ENCODE measurements at regions not wholly inside any gene's neighbourhood (a gene's known extent, or its start where the extent isn't known, plus 50 kb on each side); places are given as distances from the start of the nearest gene placed in this dataset.

DNA sequence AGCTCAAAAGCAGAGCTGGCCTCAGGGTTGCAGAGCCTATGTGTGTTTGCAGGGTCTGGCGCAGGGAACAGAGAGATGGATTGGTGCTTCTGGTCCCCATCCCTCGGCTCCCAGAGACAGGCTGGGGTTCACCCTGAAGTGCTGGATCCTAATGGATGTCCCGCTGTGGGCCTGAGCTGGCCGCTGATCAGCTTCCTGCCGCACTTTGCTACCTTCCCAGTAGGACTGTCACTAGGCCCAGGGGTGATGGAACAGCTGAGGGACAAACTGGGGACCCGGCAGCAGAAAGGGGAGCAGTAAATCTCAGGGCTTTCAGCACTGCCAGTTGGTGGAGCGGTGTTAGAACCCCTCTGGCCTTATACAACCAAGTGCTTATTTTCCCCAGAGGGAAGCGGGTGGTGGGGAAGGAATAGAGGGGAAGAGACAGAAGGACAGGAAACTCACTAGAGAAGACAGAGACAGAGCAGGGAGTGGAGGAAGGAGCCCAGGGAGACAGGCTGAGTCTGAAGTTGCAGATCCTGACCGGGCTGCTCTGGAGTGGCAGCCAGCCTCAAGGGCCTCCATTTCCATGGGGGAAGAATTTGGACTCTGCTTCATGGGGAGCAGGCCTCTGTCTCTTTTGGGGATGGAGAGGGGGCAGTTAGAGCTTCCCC, 78.6 kb downstream of the MRM1 start:
- no peak overlapping the region for H3K4ac ChIP-seq (ENCODE audit: low read depth in 1 of 2, low read length in 2 of 2)
- H2BK5ac ChIP-seq (ENCODE audit: low read depth, low read length, poor library complexity, severe bottlenecking), result no peak overlapping the region
- 76% methylated on average over 8 of the region's 9 CpGs for WGBS
- H2BK120ac ChIP-seq (ENCODE audit: low read depth, low read length), result no peak overlapping the region
- no peak overlapping the region for H3K18ac ChIP-seq (ENCODE audit: low read depth in 1 of 2, low read length in 2 of 2)
- no peak overlapping the region for H2BK12ac ChIP-seq (ENCODE audit: low read length in 2 of 2)
- H4K91ac ChIP-seq (ENCODE audit: low read length), result no peak overlapping the region
- peaks cover 57% of the 10 kb centered on the region in 2 experiments for H3K27me3 ChIP-seq (ENCODE audit: control insufficient read depth in 1 of 2, insufficient read depth in 1 of 2, low read length in 2 of 2)
- no peaks in the 10 kb centered on the region for H3K4me1 ChIP-seq (ENCODE audit: control insufficient read depth, insufficient read depth, low read depth, low read length)
- H3K36me3 ChIP-seq (ENCODE audit: control insufficient read depth in 1 of 2, insufficient read depth in 2 of 2, low read depth in 1 of 2, low read length in 2 of 2), result no peaks in the 10 kb centered on the region
- H2BK15ac ChIP-seq (ENCODE audit: low read depth, poor library complexity, severe bottlenecking), result no peak overlapping the region
- no peak overlapping the region for H2AK5ac ChIP-seq (ENCODE audit: low read length, severe bottlenecking)
- H3K4me3 ChIP-seq (ENCODE audit: insufficient read depth in 1 of 2, low read depth in 1 of 2, low read length in 2 of 2), result no peak overlapping the region
- no peak overlapping the region for H3K4me2 ChIP-seq (ENCODE audit: low read length, poor library complexity, severe bottlenecking)
- H2AFZ ChIP-seq (ENCODE audit: low read depth, low read length), result no peak overlapping the region
- no peak overlapping the region for H3K23ac ChIP-seq (ENCODE audit: low read length in 2 of 2)
- no peaks in the 10 kb centered on the region for H3K9me3 ChIP-seq (ENCODE audit: control insufficient read depth, low read length)
- H3K9ac ChIP-seq (ENCODE audit: low read length), result no peak overlapping the region
- H4K8ac ChIP-seq (ENCODE audit: low read length), result no peak overlapping the region
- DNase-seq, result no peak
- H3K14ac ChIP-seq (ENCODE audit: low read length in 2 of 2), result no peak overlapping the region
- H3K79me1 ChIP-seq (replicated peaks; ENCODE audit: low read length, poor library complexity, severe bottlenecking), result no peaks in the 10 kb centered on the region
- no peak overlapping the region for H3K27ac ChIP-seq (ENCODE audit: low read length, poor library complexity, severe bottlenecking)

DNA sequence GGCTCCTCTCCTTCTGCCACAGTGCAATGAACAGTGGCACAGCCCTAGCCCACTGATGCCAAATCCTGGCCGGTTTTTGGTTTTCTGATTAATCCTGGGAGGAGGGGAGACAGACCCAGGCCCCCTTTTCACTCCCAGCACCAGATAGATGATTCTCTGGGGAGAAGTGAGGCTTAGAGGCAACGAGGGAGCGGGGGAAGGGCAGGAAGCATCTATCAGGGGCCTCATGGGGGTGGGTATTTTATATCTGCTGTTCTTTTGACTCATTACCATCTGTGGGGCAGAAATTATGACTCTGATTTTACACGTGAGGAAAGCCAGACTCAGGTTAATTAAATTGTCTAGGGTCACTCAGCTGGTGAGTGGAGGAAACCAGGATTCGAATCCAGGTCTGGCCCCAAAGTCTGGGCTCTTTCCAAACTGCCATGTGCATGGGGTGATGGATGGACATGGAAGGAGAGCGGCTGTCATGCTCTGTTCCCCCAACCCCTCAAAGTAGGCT, 79.4 kb downstream of the MRM1 start:
- Histone ChIP-seq H2AFZ (ENCODE audit: low read depth, low read length) (no peak overlapping the region), H3K4me3 (ENCODE audit: insufficient read depth in 1 of 2, low read depth in 1 of 2, low read length in 2 of 2) (no peak overlapping the region), H2AK5ac (ENCODE audit: low read length, severe bottlenecking) (no peak overlapping the region), H3K4ac (ENCODE audit: low read depth in 1 of 2, low read length in 2 of 2) (no peak overlapping the region), H4K8ac (ENCODE audit: low read length) (no peak overlapping the region), H3K4me2 (ENCODE audit: low read length, poor library complexity, severe bottlenecking) (no peak overlapping the region), H3K27me3 (ENCODE audit: control insufficient read depth in 1 of 2, insufficient read depth in 1 of 2, low read length in 2 of 2) (peaks cover 54 to 56% of the 10 kb centered on the region in 2 experiments), H3K27ac (ENCODE audit: low read length, poor library complexity, severe bottlenecking) (no peak overlapping the region), H3K14ac (ENCODE audit: low read length in 2 of 2) (no peak overlapping the region), H2BK12ac (ENCODE audit: low read length in 2 of 2) (no peak overlapping the region), H2BK15ac (ENCODE audit: low read depth, poor library complexity, severe bottlenecking) (no peak overlapping the region), H4K91ac (ENCODE audit: low read length) (no peak overlapping the region), H3K4me1 (ENCODE audit: control insufficient read depth, insufficient read depth, low read depth, low read length) (no peaks in the 10 kb centered on the region), H3K9me3 (ENCODE audit: control insufficient read depth, low read length) (no peaks in the 10 kb centered on the region), H3K9ac (ENCODE audit: low read length) (no peak overlapping the region), H2BK5ac (ENCODE audit: low read depth, low read length, poor library complexity, severe bottlenecking) (no peak overlapping the region), H3K79me1 (replicated peaks; ENCODE audit: low read length, poor library complexity, severe bottlenecking) (no peaks in the 10 kb centered on the region), H3K36me3 (ENCODE audit: control insufficient read depth in 1 of 2, insufficient read depth in 2 of 2, low read depth in 1 of 2, low read length in 2 of 2) (no peaks in the 10 kb centered on the region), H3K18ac (ENCODE audit: low read depth in 1 of 2, low read length in 2 of 2) (no peak overlapping the region), H3K23ac (ENCODE audit: low read length in 2 of 2) (no peak overlapping the region), H2BK120ac (ENCODE audit: low read depth, low read length) (no peak overlapping the region)
- DNase-seq, result no peak
- WGBS, result 60% methylated on average over 6 of the region's 6 CpGs

DNA sequence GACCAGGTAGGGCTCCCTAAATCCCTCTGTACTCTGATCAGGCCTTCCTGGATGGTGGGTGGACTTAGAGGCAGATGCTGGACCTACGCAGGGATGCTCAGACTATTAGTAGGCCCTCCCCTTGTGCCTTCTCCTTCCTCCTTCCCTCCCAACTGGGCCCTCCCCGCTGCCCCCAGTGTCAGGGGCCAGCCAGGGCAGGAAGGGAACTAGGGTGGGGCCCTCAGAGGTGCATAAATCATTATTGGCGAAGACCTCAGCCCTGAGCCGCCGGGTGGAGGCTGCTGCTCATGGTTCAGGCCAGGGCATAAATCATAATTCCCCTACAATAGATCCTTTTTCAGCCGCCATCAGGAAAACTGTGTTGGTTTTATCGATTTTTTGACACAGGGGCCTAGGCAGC, 81.4 kb downstream of the MRM1 start:
- no peak overlapping the region for H3K4me2 ChIP-seq (ENCODE audit: low read length, poor library complexity, severe bottlenecking)
- no peak overlapping the region for H3K18ac ChIP-seq (ENCODE audit: low read depth in 1 of 2, low read length in 2 of 2)
- no peak overlapping the region for H3K9ac ChIP-seq (ENCODE audit: low read length)
- WGBS, result 76% methylated on average over 7 of the region's 7 CpGs
- H2AFZ ChIP-seq (ENCODE audit: low read depth, low read length), result no peak overlapping the region
- H2BK5ac ChIP-seq (ENCODE audit: low read depth, low read length, poor library complexity, severe bottlenecking), result no peak overlapping the region
- H2AK5ac ChIP-seq (ENCODE audit: low read length, severe bottlenecking), result no peak overlapping the region
- no peak overlapping the region for H3K4ac ChIP-seq (ENCODE audit: low read depth in 1 of 2, low read length in 2 of 2)
- H3K36me3 ChIP-seq (ENCODE audit: control insufficient read depth in 1 of 2, insufficient read depth in 2 of 2, low read depth in 1 of 2, low read length in 2 of 2), result no peaks in the 10 kb centered on the region
- no peak overlapping the region for H2BK120ac ChIP-seq (ENCODE audit: low read depth, low read length)
- no peak for DNase-seq
- H3K79me1 ChIP-seq (replicated peaks; ENCODE audit: low read length, poor library complexity, severe bottlenecking), result no peaks in the 10 kb centered on the region
- no peak overlapping the region for H3K27ac ChIP-seq (ENCODE audit: low read length, poor library complexity, severe bottlenecking)
- H3K14ac ChIP-seq (ENCODE audit: low read length in 2 of 2), result no peak overlapping the region
- H3K9me3 ChIP-seq (ENCODE audit: control insufficient read depth, low read length), result no peaks in the 10 kb centered on the region
- H2BK12ac ChIP-seq (ENCODE audit: low read length in 2 of 2), result no peak overlapping the region
- no peak overlapping the region for H3K23ac ChIP-seq (ENCODE audit: low read length in 2 of 2)
- H3K4me3 ChIP-seq (ENCODE audit: insufficient read depth in 1 of 2, low read depth in 1 of 2, low read length in 2 of 2), result no peak overlapping the region
- peaks cover 52 to 64% of the 10 kb centered on the region in 2 experiments for H3K27me3 ChIP-seq (ENCODE audit: control insufficient read depth in 1 of 2, insufficient read depth in 1 of 2, low read length in 2 of 2)
- no peak overlapping the region for H2BK15ac ChIP-seq (ENCODE audit: low read depth, poor library complexity, severe bottlenecking)
- H4K91ac ChIP-seq (ENCODE audit: low read length), result no peak overlapping the region
- H3K4me1 ChIP-seq (ENCODE audit: control insufficient read depth, insufficient read depth, low read depth, low read length), result no peaks in the 10 kb centered on the region
- no peak overlapping the region for H4K8ac ChIP-seq (ENCODE audit: low read length)

DNA sequence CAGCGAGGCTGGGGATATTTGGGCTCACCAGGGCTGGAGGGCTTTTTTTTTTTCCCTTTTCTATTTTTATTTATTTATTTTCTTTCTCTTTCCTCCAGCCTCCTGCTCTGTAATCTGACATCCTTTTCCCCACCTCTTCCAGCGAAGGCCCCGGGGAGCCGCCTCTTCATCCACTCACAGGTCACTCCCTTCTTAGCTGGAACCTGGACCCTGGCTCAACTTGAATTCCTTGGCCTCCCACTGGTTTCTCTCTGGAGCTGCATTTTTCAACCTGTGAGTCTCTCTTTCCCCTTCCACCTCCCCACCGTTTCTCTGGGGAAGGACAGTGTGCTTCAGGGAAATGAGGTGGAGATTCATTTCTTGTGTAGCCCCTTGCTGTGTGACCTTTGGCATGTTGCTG, 82.0 kb downstream of the MRM1 start:
- H4K91ac ChIP-seq (ENCODE audit: low read length), result no peak overlapping the region
- H3K9ac ChIP-seq (ENCODE audit: low read length), result no peak overlapping the region
- no peak overlapping the region for H2AFZ ChIP-seq (ENCODE audit: low read depth, low read length)
- no peak overlapping the region for H2BK5ac ChIP-seq (ENCODE audit: low read depth, low read length, poor library complexity, severe bottlenecking)
- H3K9me3 ChIP-seq (ENCODE audit: control insufficient read depth, low read length), result no peaks in the 10 kb centered on the region
- no peaks in the 10 kb centered on the region for H3K36me3 ChIP-seq (ENCODE audit: control insufficient read depth in 1 of 2, insufficient read depth in 2 of 2, low read depth in 1 of 2, low read length in 2 of 2)
- H3K27ac ChIP-seq (ENCODE audit: low read length, poor library complexity, severe bottlenecking), result no peak overlapping the region
- H3K18ac ChIP-seq (ENCODE audit: low read depth in 1 of 2, low read length in 2 of 2), result no peak overlapping the region
- no peak overlapping the region for H3K4me2 ChIP-seq (ENCODE audit: low read length, poor library complexity, severe bottlenecking)
- H3K14ac ChIP-seq (ENCODE audit: low read length in 2 of 2), result no peak overlapping the region
- DNase-seq, result no peak
- peaks cover 55 to 67% of the 10 kb centered on the region in 2 experiments for H3K27me3 ChIP-seq (ENCODE audit: control insufficient read depth in 1 of 2, insufficient read depth in 1 of 2, low read length in 2 of 2)
- no peak overlapping the region for H2BK15ac ChIP-seq (ENCODE audit: low read depth, poor library complexity, severe bottlenecking)
- no peak overlapping the region for H2BK120ac ChIP-seq (ENCODE audit: low read depth, low read length)
- no peaks in the 10 kb centered on the region for H3K4me1 ChIP-seq (ENCODE audit: control insufficient read depth, insufficient read depth, low read depth, low read length)
- no peak overlapping the region for H3K4me3 ChIP-seq (ENCODE audit: insufficient read depth in 1 of 2, low read depth in 1 of 2, low read length in 2 of 2)
- WGBS, result 59% methylated on average over 4 of the region's 5 CpGs
- no peaks in the 10 kb centered on the region for H3K79me1 ChIP-seq (replicated peaks; ENCODE audit: low read length, poor library complexity, severe bottlenecking)
- no peak overlapping the region for H2BK12ac ChIP-seq (ENCODE audit: low read length in 2 of 2)
- no peak overlapping the region for H2AK5ac ChIP-seq (ENCODE audit: low read length, severe bottlenecking)
- H3K23ac ChIP-seq (ENCODE audit: low read length in 2 of 2), result no peak overlapping the region
- H4K8ac ChIP-seq (ENCODE audit: low read length), result no peak overlapping the region
- no peak overlapping the region for H3K4ac ChIP-seq (ENCODE audit: low read depth in 1 of 2, low read length in 2 of 2)
